HFF-Myc (cell line): ENCODE measurements at regions not wholly inside any gene's neighbourhood (a gene's known extent, or its start where the extent isn't known, plus 50 kb on each side); places are given as distances from the start of the nearest gene placed in this dataset.

Source experiments
- DNase-seq: peaks from one replicate; pipeline ENCODE4 v3.0.0-alpha.2; 2011; ENCODE audit warnings: low read depth; ENCODE audit errors: extremely low read depth
- H3K4me3 ChIP-seq: replicated peaks from 2 replicates; pipeline ENCODE4 v1.5.1; 2011; ENCODE audit warnings: low read depth, mild to moderate bottlenecking, control low read depth, low read length
- TF ChIP-seq, protein P1 (sequence below): IDR thresholded peaks from 2 replicates; pipeline ENCODE4 v1.5.1; 2012; ENCODE audit warnings: mild to moderate bottlenecking, low read depth, low read length, control low read depth; ENCODE audit errors: missing control alignments

DNA sequence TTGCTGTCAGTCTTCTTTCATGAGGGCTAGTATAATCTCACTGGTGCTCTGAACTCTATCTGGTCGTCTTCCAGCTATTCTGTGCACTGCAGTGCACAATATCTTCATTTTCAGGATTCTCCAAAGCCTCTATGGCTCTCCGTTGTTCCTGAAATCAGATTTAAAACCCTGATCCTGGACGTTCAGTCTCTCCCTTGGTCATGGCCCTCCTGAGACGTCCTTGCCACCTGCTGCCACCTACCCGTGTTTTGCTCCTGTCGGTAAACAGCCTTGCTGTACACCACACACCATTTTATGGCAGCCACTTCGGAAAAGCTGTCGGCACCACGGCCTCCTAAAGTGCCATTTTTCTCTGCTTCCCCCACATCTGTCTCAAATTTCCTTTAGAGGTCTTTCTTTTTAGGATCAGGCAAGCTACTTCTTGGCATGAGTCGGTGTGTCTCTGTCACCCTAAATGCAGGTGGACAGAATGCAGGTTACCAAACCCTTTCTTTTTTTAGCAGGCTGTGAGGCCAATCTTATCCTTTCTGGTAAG, 170.0 kb downstream of the HRH4 start:
- no peak overlapping the region for H3K4me3 ChIP-seq
- DNase-seq = no peak
- TF ChIP-seq, protein P1, sequence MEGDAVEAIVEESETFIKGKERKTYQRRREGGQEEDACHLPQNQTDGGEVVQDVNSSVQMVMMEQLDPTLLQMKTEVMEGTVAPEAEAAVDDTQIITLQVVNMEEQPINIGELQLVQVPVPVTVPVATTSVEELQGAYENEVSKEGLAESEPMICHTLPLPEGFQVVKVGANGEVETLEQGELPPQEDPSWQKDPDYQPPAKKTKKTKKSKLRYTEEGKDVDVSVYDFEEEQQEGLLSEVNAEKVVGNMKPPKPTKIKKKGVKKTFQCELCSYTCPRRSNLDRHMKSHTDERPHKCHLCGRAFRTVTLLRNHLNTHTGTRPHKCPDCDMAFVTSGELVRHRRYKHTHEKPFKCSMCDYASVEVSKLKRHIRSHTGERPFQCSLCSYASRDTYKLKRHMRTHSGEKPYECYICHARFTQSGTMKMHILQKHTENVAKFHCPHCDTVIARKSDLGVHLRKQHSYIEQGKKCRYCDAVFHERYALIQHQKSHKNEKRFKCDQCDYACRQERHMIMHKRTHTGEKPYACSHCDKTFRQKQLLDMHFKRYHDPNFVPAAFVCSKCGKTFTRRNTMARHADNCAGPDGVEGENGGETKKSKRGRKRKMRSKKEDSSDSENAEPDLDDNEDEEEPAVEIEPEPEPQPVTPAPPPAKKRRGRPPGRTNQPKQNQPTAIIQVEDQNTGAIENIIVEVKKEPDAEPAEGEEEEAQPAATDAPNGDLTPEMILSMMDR = no peak

DNA sequence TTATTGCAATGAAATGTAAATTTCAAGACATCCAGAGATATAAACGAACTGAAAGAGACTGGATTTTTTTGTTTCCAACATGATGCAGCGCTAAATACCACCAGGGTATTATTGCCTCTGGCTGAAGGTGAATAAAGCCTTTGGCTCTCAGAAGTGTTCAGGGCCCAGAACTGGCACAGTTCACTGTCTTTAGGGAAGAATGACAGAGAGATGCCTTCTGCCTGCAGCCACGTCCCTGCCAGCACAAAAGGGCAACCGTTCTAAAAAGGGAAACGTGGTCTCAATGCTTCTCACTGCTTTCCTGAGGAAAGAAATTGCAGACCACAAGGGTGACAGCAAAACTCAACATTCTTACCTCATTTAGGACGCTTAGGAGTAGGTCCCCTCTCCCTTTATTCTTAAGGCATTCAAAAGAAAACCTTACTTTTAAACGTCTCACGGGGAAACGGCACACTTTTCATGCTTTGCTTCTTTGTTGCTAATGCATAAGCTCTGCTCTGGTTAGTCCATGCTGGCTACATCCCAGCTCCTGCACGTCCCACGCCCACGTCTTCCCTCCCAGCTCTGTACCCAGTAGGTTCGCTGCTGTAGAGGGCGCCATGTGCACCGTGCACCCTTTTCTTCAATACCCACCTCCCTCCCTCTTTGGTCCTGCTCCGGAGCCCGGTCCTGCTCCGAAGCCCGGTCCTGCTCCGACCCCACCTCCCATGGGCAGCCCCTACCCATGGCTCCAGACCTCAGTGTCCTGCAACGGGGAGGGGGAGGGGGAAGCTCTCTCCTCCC, 171.0 kb downstream of the HRH4 start:
- no peak for DNase-seq
- H3K4me3 ChIP-seq = no peak overlapping the region
- TF ChIP-seq, protein P1 = no peak

DNA sequence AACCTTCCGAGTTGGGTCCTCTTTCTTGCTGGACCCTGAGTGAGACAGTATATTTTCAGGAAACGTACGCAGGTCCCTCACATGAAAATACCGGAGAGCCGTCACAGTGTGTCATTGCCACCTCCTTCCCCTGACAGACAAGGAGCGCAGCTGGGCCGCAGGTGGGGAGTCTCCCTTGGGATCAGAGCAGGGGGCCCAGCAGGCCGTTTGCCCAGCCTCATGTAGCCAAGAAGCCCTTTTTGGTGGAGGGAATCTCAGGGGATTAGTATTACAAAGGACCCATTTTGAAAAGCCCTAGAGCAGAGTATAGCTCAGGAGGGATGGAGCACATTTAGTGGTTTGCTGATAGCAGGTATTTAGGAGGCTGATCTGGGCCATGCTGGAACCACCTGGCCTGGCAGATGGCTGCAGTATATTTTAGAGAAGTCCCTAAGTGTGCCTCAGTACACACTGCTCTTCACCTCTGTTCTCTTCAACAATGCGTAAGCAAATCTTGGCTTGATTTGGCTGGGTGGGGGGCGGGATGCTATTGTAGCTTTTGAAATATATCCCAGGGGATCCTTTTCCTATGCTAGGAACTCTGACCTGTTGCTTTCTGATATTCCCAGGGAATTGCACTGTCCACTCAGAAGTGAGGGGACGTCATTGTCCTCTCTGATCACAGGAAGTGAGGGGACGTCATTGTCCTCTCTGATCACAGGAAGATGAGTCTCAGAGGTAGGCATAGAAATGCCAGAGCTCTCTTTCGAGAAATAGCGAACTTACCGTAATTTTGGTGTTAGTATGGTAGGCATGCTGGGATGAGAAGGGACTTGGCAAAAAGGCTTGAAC, 171.9 kb downstream of the HRH4 start:
- TF ChIP-seq, protein P1 = no peak
- no peak for DNase-seq
- H3K4me3 ChIP-seq = no peak overlapping the region

DNA sequence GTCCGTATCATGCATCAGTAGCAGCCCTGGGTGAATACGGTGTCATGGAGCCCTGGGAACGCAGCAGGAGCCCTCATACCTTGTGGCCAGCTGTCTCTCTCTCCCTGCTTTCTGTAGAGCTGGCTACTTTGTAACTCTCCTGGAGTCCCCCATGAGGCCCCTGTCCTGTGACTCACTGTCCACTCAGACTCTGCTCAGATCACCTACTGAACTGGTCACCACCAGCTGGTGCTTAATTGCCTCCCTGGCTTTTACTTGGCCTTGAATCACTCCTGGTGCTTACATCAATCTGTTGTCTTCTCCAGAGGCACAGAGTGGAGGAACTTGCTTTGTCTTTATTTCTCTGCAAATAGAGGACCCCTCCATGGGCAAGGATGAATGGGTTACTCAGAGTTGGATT, 172.7 kb downstream of the HRH4 start:
- H3K4me3 ChIP-seq = no peak overlapping the region
- no peak for DNase-seq
- TF ChIP-seq, protein P1 = no peak

DNA sequence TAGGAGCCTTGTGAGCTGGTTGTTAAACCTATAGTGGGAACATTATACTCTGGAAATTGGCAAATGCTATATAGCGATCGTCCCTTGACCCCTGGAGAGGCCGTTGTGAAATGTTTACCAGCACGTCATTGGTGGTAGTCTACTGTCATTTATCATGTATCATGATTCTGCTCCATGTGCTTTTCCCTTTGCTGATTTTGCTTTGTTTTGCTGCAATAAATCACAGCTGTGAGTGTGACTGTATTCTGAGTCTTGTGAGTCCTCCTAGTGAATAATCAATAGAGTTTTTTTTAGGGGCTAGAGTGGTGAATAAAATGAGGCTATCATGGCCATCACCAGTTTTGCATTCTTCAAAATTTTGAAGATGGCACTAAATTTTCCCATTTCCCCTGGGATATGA, 189.1 kb downstream of the HRH4 start:
- TF ChIP-seq, protein P1 = no peak
- no peak for DNase-seq
- H3K4me3 ChIP-seq = no peak overlapping the region

DNA sequence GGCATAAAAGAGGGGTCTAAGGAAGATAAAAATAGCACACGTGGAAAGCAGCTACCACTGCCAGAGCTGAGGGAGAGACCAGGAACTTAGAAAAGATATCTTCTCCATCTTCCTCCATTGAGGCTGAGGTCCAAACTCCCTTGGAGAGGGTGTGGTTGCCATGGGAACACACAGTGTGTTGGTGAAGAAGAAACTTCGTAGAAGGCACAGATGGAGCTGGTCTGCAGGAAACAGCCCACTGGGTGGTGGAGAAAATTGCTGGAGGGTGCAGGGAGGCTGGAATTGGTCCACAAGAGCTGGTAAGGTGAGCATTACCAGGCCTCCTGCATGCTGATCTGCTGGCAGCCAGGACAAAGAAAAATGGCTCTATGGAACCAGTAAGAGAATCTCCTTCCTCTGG, 191.0 kb downstream of the HRH4 start:
- TF ChIP-seq, protein P1 = no peak
- H3K4me3 ChIP-seq = no peak overlapping the region
- DNase-seq = no peak
